ENCODE measurements at regions not wholly inside any gene's neighbourhood (a gene's known extent, or its start where the extent isn't known, plus 50 kb on each side); places are given as distances from the start of the nearest gene placed in this dataset.

GRCh38 chr2:188016917-188017316 lies 274.8 kb upstream of the GULP1 start:
- CTCF ChIA-PET (ENCODE audit: partially characterized antibody), result interaction anchor here (1.9 kb wide), 1 partner anchor 8 kb away, joined by 4 read pairs; no protein-coding TSS in a partner anchor
- no peak overlapping the region for H3K56ac ChIP-seq (replicated peaks; ENCODE audit: insufficient read length, low read depth, low read length)
- TF ChIP-seq CEBPB (IDR thresholded peaks at IDR 0.05; ENCODE audit: low read depth, low read length), result no peak
- TF ChIP-seq SRF (IDR thresholded peaks at IDR 0.05; ENCODE audit: low read depth, low read length), result no peak
- no peak for TF ChIP-seq CTBP2 (IDR thresholded peaks at IDR 0.05; ENCODE audit: borderline replicate concordance, insufficient read depth, insufficient read length, low read length)
- TF ChIP-seq MAFK (IDR thresholded peaks at IDR 0.05; ENCODE audit: low read depth, low read length), result no peak
- TF ChIP-seq JUND (IDR thresholded peaks at IDR 0.05; ENCODE audit: low read length), result no peak
- no peak for TF ChIP-seq MAX (IDR thresholded peaks at IDR 0.05)
- TF ChIP-seq RFX5 (IDR thresholded peaks at IDR 0.05; ENCODE audit: borderline replicate concordance, low read depth, low read length), result no peak
- no peak for TF ChIP-seq RAD21 (IDR thresholded peaks at IDR 0.05 in 1 of 2, conservative IDR thresholded peaks at IDR 0.05 in 1 of 2; ENCODE audit: low read depth in 2 of 2, low read length in 2 of 2)
- TF ChIP-seq KDM4A (IDR thresholded peaks at IDR 0.05; ENCODE audit: low read depth, low read length, severe bottlenecking), result no peak
- no peak for TF ChIP-seq SP4 (IDR thresholded peaks at IDR 0.05; ENCODE audit: low read length)
- no peak for TF ChIP-seq FOSL1 (IDR thresholded peaks at IDR 0.05; ENCODE audit: insufficient read depth, low read depth, low read length)
- no peak for TF ChIP-seq GTF2F1 (IDR thresholded peaks at IDR 0.05; ENCODE audit: borderline replicate concordance, low read depth, low read length)
- no peak for TF ChIP-seq SIN3A (conservative IDR thresholded peaks at IDR 0.05 in 1 of 2, IDR thresholded peaks at IDR 0.05 in 1 of 2; ENCODE audit: low read depth in 1 of 2, low read length in 2 of 2)
- TF ChIP-seq JUN (IDR thresholded peaks at IDR 0.05; ENCODE audit: low read depth, low read length), result no peak
- no peak for TF ChIP-seq RXRA (IDR thresholded peaks at IDR 0.05; ENCODE audit: insufficient read depth, low read depth, low read length)

More at GRCh38 chr2:188016917-188017316, 274.8 kb upstream of the GULP1 start:
- Histone ChIP-seq H2BK12ac (ENCODE audit: low read depth, low read length) (no peak overlapping the region), H3K4me3 (ENCODE audit: extremely low read depth in 1 of 4, insufficient read depth in 2 of 4, low read depth in 3 of 4, low read length in 4 of 4) (no peak overlapping the region), H2BK20ac (ENCODE audit: low read length) (no peak overlapping the region), H3K27me3 (replicated peaks in 1 of 4; ENCODE audit: control insufficient read depth in 3 of 4, extremely low read depth in 1 of 4, insufficient read depth in 3 of 4, low read length in 3 of 4) (no peaks in the 10 kb centered on the region), H3K4ac (replicated peaks; ENCODE audit: insufficient read length, low read depth, low read length) (no peak overlapping the region), H3K18ac (ENCODE audit: extremely low read depth, low read length) (no peak overlapping the region), H4K8ac (ENCODE audit: extremely low read depth, insufficient read depth, low read length) (no peak overlapping the region), H3K9me3 (ENCODE audit: insufficient read depth in 2 of 2, low read depth in 1 of 2, low read length in 1 of 2) (peaks cover 13 to 14% of the 10 kb centered on the region in 2 experiments), H3K23ac (ENCODE audit: insufficient read length) (no peak overlapping the region), H4K91ac (replicated peaks; ENCODE audit: insufficient read length, low read length) (no peak overlapping the region), H3K4me1 (replicated peaks in 1 of 4; ENCODE audit: control insufficient read depth in 3 of 4, insufficient read depth in 4 of 4, low read length in 3 of 4) (no peaks in the 10 kb centered on the region), H3K9ac (replicated peaks in 1 of 4; ENCODE audit: extremely low read depth in 1 of 4, low read depth in 3 of 4, low read length in 3 of 4) (no peak overlapping the region), H2AK5ac (ENCODE audit: low read depth, low read length) (no peak overlapping the region), H3K79me1 (ENCODE audit: low read depth, low read length) (no peaks in the 10 kb centered on the region), H4K5ac (ENCODE audit: insufficient read length, low read depth, low read length) (no peak overlapping the region), H3K36me3 (ENCODE audit: control insufficient read depth in 2 of 4, insufficient read depth in 4 of 4, low read length in 3 of 4) (no peaks in the 10 kb centered on the region; a peak in 1 of 8 replicates), H2BK5ac (ENCODE audit: low read depth, low read length) (no peak overlapping the region), H2AFZ (ENCODE audit: low read length) (no peak overlapping the region), H3K4me2 (ENCODE audit: insufficient read depth in 1 of 2, low read depth in 2 of 2, low read length in 2 of 2) (no peak overlapping the region), H2BK120ac (replicated peaks; ENCODE audit: low read depth, low read length) (no peak overlapping the region), H3K79me2 (ENCODE audit: control insufficient read depth in 1 of 2, insufficient read depth in 2 of 2, low read length in 2 of 2) (no peaks in the 10 kb centered on the region), H3K27ac (ENCODE audit: low read depth, low read length) (no peak overlapping the region), H3K23me2 (ENCODE audit: low read depth, low read length) (no peaks in the 10 kb centered on the region), H2BK15ac (ENCODE audit: low read length) (no peak overlapping the region), H3K14ac (ENCODE audit: insufficient read length) (no peak overlapping the region), H4K20me1 (replicated peaks in 1 of 2; ENCODE audit: control insufficient read depth in 1 of 2, insufficient read depth in 2 of 2, low read length in 2 of 2) (no peaks in the 10 kb centered on the region)
- DNase-seq (ENCODE audit: low read depth in 1 of 2, low spot score in 2 of 2) (no peak), FAIRE-seq (no peak)
- WGBS, 2 experiments (ENCODE audit: extremely low coverage in 1 of 2, insufficient coverage in 1 of 2, insufficient read length in 1 of 2, insufficient replicate concordance in 2 of 2, low coverage in 1 of 2, low lambda C conversion rate in 2 of 2, missing lambda C conversion rate in 1 of 2), result 88% methylated on average over 3 of the region's 3 CpGs; no CpG with 5 or more reads in 1 of the 2 experiments
- POLR2A ChIA-PET (ENCODE audit: partially characterized antibody), result interaction anchor here (0.9 kb wide), 1 partner anchor 16 kb away, joined by 4 read pairs; no protein-coding TSS in a partner anchor

Measured in H1 (cell line).